Breast epithelium (tissue), 3 donors: ENCODE measurements at regions not wholly inside any gene's neighbourhood (a gene's known extent, or its start where the extent isn't known, plus 50 kb on each side); places are given as distances from the start of the nearest gene placed in this dataset.

Experiments used
- CTCF ChIP-seq, 3 donors: fragments of 450-650 bp; IDR thresholded peaks; one replicate each; pipeline ENCODE4 v1.5.1; 2016 to 2017; ENCODE audit warnings: antibody characterized with exemption in 3 of 3, mild to moderate bottlenecking in 3 of 3, moderate library complexity in 3 of 3
- POLR2A ChIP-seq: fragments of 450-650 bp; IDR thresholded peaks from one replicate; pipeline ENCODE4 v1.6.1; 2016; ENCODE audit warnings: antibody characterized with exemption, mild to moderate bottlenecking, moderate library complexity
- POLR2AphosphoS5 ChIP-seq, 3 donors: sonication (generic); formaldehyde crosslinking; IDR thresholded peaks; one replicate each; pipeline ENCODE4 v1.6.1; 2017; ENCODE audit warnings: antibody characterized with exemption in 3 of 3

- TF ChIP-seq CTCF (IDR thresholded peaks at IDR 0.05) (no peak), POLR2AphosphoS5 (IDR thresholded peaks at IDR 0.05) (no peak), POLR2A (no peak)
These were observed 922.5 kb downstream of the NLGN4Y start for GRCh38 chrY:15446861-15447260.
